ENCODE measurements at regions not wholly inside any gene's neighbourhood (a gene's known extent, or its start where the extent isn't known, plus 50 kb on each side); places are given as distances from the start of the nearest gene placed in this dataset.

GRCh38 chr4:35102066-35102465 lies 1142.2 kb downstream of the ARAP2 start:
- FAIRE-seq: no peak

- no peak for FAIRE-seq
Measured at GRCh38 chr4:35105486-35105885, 1138.8 kb downstream of the ARAP2 start.

GRCh38 chr4:35106091-35106734 lies 1138.1 kb downstream of the ARAP2 start:
- FAIRE-seq: no peak

- FAIRE-seq: no peak
Measured at GRCh38 chr4:35124106-35124505, 1120.2 kb downstream of the ARAP2 start.

GRCh38 chr4:35125995-35126712 lies 1118.2 kb downstream of the ARAP2 start:
- no peak for FAIRE-seq

GRCh38 chr4:35138449-35138848 lies 1105.9 kb downstream of the ARAP2 start:
- FAIRE-seq: no peak

- no peak for FAIRE-seq
Measured at GRCh38 chr4:35147761-35148160, 1096.6 kb downstream of the ARAP2 start.

GRCh38 chr4:35151816-35152572 lies 1092.3 kb downstream of the ARAP2 start:
- no peak for FAIRE-seq

GRCh38 chr4:35163168-35163567 lies 1081.1 kb downstream of the ARAP2 start:
- no peak for FAIRE-seq

GRCh38 chr4:35164063-35164462 lies 1080.3 kb downstream of the ARAP2 start:
- FAIRE-seq: no peak

GRCh38 chr4:35166466-35166865 lies 1077.8 kb downstream of the ARAP2 start:
- no peak for FAIRE-seq

DNA sequence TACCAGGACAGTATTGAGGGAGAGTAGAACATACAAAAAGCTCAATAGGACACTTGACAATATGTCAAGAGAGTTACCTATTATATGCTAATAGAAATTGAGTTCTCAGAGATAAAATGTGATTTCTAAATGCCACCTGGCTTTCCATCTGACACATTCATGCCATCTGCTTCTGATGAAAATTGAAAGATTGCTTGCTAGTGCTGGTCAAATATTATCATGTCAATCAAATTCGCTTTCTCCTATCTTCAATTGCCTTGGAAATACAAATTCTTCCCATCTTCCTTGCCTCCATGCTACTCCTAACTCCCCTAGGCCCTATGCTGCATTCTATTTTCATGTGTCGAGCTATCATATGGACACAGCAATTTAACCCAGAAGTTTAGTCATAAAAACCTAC lies 1076.9 kb downstream of the ARAP2 start:
- no peak for FAIRE-seq

DNA sequence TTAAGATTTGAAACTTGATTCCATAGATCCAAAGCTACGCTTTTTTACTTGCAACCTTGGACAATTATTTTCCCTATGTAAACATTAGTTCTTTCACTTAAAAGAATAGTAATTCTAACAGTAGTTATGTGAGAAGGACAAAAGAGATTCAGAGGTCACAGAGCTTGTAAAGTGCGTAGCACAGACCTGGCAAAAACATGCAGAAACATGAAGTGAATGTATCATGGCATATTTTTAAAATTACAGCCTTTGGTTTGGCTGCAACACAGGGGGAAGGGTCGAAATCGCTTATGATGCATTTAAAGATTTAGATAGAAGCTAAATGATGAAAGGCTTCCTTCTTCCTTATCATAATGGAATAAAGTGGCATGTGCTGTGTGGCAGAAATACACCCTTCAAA lies 1068.8 kb downstream of the ARAP2 start:
- no peak for FAIRE-seq

- FAIRE-seq: no peak
Measured at GRCh38 chr4:35175894-35176293, 1068.4 kb downstream of the ARAP2 start.

GRCh38 chr4:35182451-35182850 lies 1061.9 kb downstream of the ARAP2 start:
- FAIRE-seq: no peak

GRCh38 chr4:35189988-35190613 lies 1054.2 kb downstream of the ARAP2 start:
- FAIRE-seq: no peak

- no peak for FAIRE-seq
Measured at GRCh38 chr4:35201403-35201802, 1042.9 kb downstream of the ARAP2 start.

- FAIRE-seq: no peak
Measured at GRCh38 chr4:35216636-35217035, 1027.7 kb downstream of the ARAP2 start.

- no peak for FAIRE-seq
Measured at GRCh38 chr4:35217331-35217730, 1027.0 kb downstream of the ARAP2 start.

DNA sequence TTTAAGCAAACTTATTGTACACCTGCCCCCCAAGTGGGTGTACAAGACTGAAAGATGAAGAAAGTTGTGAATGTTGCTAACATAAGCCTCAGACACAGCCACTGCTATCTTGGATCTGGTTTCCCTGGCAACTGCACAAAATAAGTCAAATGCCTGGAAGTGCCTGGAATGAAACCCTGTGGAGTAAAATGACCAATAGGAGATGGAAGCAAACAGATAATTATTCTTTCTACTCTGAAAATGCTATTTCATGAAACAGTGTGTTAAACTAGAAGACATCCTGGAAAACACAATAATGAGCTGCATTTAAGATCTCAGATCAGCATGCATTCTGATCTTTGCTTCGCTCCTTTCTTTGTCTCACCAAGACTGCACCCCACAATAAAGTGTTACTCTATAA lies 1016.0 kb downstream of the ARAP2 start:
- no peak for FAIRE-seq

- FAIRE-seq: no peak
Measured at GRCh38 chr4:35229021-35229420, 1015.3 kb downstream of the ARAP2 start.

- FAIRE-seq: no peak
Measured at GRCh38 chr4:35237924-35238323, 1006.4 kb downstream of the ARAP2 start.

GRCh38 chr4:35238793-35239192 lies 1005.5 kb downstream of the ARAP2 start:
- no peak for FAIRE-seq
